H9 (cell line): ENCODE measurements at regions not wholly inside any gene's neighbourhood (a gene's known extent, or its start where the extent isn't known, plus 50 kb on each side); places are given as distances from the start of the nearest gene placed in this dataset.

Experiments used
- DNase-seq: peaks from one replicate; pipeline ENCODE4 v3.0.0-alpha.2; 2017
- H2AFZ ChIP-seq: one replicate; pipeline ENCODE4 v1.6.1; 2013; ENCODE audit warnings: mild to moderate bottlenecking, low read length, control low read depth, moderate library complexity
- H2AK5ac ChIP-seq: 2 replicates; pipeline ENCODE4 v1.6.1; 2013; ENCODE audit warnings: low read length, control low read depth, mixed read lengths; ENCODE audit not compliant: insufficient read length
- H2BK120ac ChIP-seq: one replicate; pipeline ENCODE4 v1.6.1; 2013; ENCODE audit warnings: low read depth, mild to moderate bottlenecking, low read length, control low read depth, inconsistent platforms; ENCODE audit not compliant: poor library complexity, severe bottlenecking
- H2BK12ac ChIP-seq: 2 replicates; pipeline ENCODE4 v1.6.1; 2013; ENCODE audit warnings: low read length, control low read depth, mixed read lengths, low read depth; ENCODE audit not compliant: insufficient read length
- H2BK15ac ChIP-seq: 2 replicates; pipeline ENCODE4 v1.6.1; 2013; ENCODE audit warnings: low read depth, low read length, control low read depth
- H2BK20ac ChIP-seq: one replicate; pipeline ENCODE4 v1.6.1; 2013; ENCODE audit warnings: low read depth, mild to moderate bottlenecking, low read length, control low read depth, inconsistent platforms; ENCODE audit not compliant: poor library complexity, severe bottlenecking
- H2BK5ac ChIP-seq: 2 replicates; pipeline ENCODE4 v1.6.1; 2013; ENCODE audit warnings: low read length, control low read depth, mixed read lengths; ENCODE audit not compliant: insufficient read length
- H3K14ac ChIP-seq: 2 replicates; pipeline ENCODE4 v1.6.1; 2013; ENCODE audit warnings: low read length, control low read depth; ENCODE audit not compliant: insufficient read depth
- H3K18ac ChIP-seq: 2 replicates; pipeline ENCODE4 v1.6.1; 2013; ENCODE audit warnings: low read depth, mild to moderate bottlenecking, mixed read lengths, low read length, control low read depth; ENCODE audit not compliant: insufficient read length
- H3K23ac ChIP-seq: 2 replicates; pipeline ENCODE4 v1.6.1; 2013; ENCODE audit warnings: low read length, control low read depth, mixed read lengths, low read depth; ENCODE audit not compliant: insufficient read length
- H3K23me2 ChIP-seq: 2 replicates; pipeline ENCODE4 v1.6.1; 2013; ENCODE audit warnings: low read depth, mild to moderate bottlenecking, mixed read lengths, low read length, control low read depth; ENCODE audit not compliant: insufficient read length, poor library complexity, severe bottlenecking
- H3K27ac ChIP-seq: 2 replicates; pipeline ENCODE4 v1.5.1; 2013; ENCODE audit warnings: low read length, control low read depth, mixed read lengths, low read depth; ENCODE audit not compliant: insufficient read length
- H3K27me3 ChIP-seq: 2 replicates; pipeline ENCODE4 v1.6.1; 2013; ENCODE audit warnings: low read length, control low read depth, inconsistent platforms; ENCODE audit not compliant: insufficient read depth
- H3K4ac ChIP-seq: 2 replicates; pipeline ENCODE4 v1.6.1; 2013; ENCODE audit warnings: low read depth, mild to moderate bottlenecking, control low read depth, inconsistent platforms, low read length, moderate library complexity
- H3K4me1 ChIP-seq: 2 replicates; pipeline ENCODE4 v1.6.1; 2013; ENCODE audit warnings: low read length, control low read depth, inconsistent platforms; ENCODE audit not compliant: insufficient read depth
- H3K4me2 ChIP-seq: 2 replicates; pipeline ENCODE4 v1.6.1; 2013; ENCODE audit warnings: low read length, control low read depth, mixed read lengths; ENCODE audit not compliant: insufficient read length, insufficient read depth
- H3K56ac ChIP-seq: 2 replicates; pipeline ENCODE4 v1.6.1; 2013; ENCODE audit warnings: low read depth, mild to moderate bottlenecking, mixed read lengths, low read length, control low read depth; ENCODE audit not compliant: insufficient read length
- H3K79me1 ChIP-seq: 2 replicates; pipeline ENCODE4 v1.6.1; 2013; ENCODE audit warnings: low read depth, mild to moderate bottlenecking, moderate library complexity, low read length, control low read depth, inconsistent platforms; ENCODE audit not compliant: insufficient read depth, poor library complexity, severe bottlenecking
- H3K79me2 ChIP-seq: 2 replicates; pipeline ENCODE4 v1.6.1; 2013; ENCODE audit warnings: low read length, control low read depth, inconsistent platforms; ENCODE audit not compliant: insufficient read depth
- H3K9ac ChIP-seq: 2 replicates; pipeline ENCODE4 v1.6.1; 2013; ENCODE audit warnings: low read length, control low read depth, mixed read lengths; ENCODE audit not compliant: insufficient read length; ENCODE audit errors: extremely low read depth
- H3K9me3 ChIP-seq: one replicate; pipeline ENCODE4 v1.6.1; 2013; ENCODE audit warnings: low read depth, low read length, inconsistent platforms; ENCODE audit not compliant: control insufficient read depth
- H3T11ph ChIP-seq: one replicate; pipeline ENCODE4 v1.6.1; 2013; ENCODE audit warnings: mild to moderate bottlenecking, low read length, control low read depth, inconsistent platforms
- H4K20me1 ChIP-seq: one replicate; pipeline ENCODE4 v1.6.1; 2013; ENCODE audit not compliant: control insufficient read depth, insufficient read length, insufficient read depth
- H4K5ac ChIP-seq: 2 replicates; pipeline ENCODE4 v1.6.1; 2013; ENCODE audit warnings: low read depth, mild to moderate bottlenecking, mixed read lengths, low read length, control low read depth; ENCODE audit not compliant: insufficient read length
- H4K8ac ChIP-seq: replicated peaks from 2 replicates; pipeline ENCODE4 v1.6.1; 2013; ENCODE audit warnings: low read length, control low read depth, mixed read lengths, low read depth; ENCODE audit not compliant: insufficient read length
- H4K91ac ChIP-seq: 2 replicates; pipeline ENCODE4 v1.6.1; 2013; ENCODE audit warnings: low read depth, mild to moderate bottlenecking, moderate library complexity, mixed read lengths, low read length, control low read depth; ENCODE audit not compliant: insufficient read length
- H3K27ac Mint-ChIP-seq, 3 experiments: 2 replicates in 2 of 3; 3 replicates in 1 of 3; pipeline ENCODE4 v1.8.0; 2020 to 2021; ENCODE audit warnings: mixed read lengths in 3 of 3, mild to moderate bottlenecking in 1 of 3, moderate library complexity in 1 of 3
- H3K27me3 Mint-ChIP-seq: 2 replicates; pipeline ENCODE4 v1.8.0; 2021; ENCODE audit warnings: low read depth, mild to moderate bottlenecking, moderate library complexity, mixed read lengths
- H3K36me3 Mint-ChIP-seq, 3 experiments: 2 replicates in 2 of 3; 3 replicates in 1 of 3; pipeline ENCODE4 v1.8.0; 2020 to 2021; ENCODE audit warnings: low read depth in 3 of 3, mixed read lengths in 3 of 3; ENCODE audit not compliant: insufficient read depth in 1 of 3
- H3K4me1 Mint-ChIP-seq, 2 experiments: 2 replicates each; pipeline ENCODE4 v1.8.0; 2020; ENCODE audit warnings: mixed read lengths in 2 of 2
- H3K4me3 Mint-ChIP-seq, 2 experiments: 2 replicates in 1 of 2; 3 replicates in 1 of 2; pipeline ENCODE4 v1.8.0; 2020 to 2021; ENCODE audit warnings: mild to moderate bottlenecking in 2 of 2, mixed read lengths in 2 of 2, moderate library complexity in 1 of 2
- H3K9me3 Mint-ChIP-seq, 2 experiments: 2 replicates in 1 of 2; 3 replicates in 1 of 2; pipeline ENCODE4 v1.8.0; 2020; ENCODE audit warnings: mild to moderate bottlenecking in 2 of 2, mixed read lengths in 2 of 2, moderate library complexity in 1 of 2
- WGBS: extraction: QIAGEN DNeasy Blood & Tissue Kit; methylation state at CpG from one replicate; pipeline ENCODE4 v1.1.7; 2013; ENCODE audit warnings: missing lambda C conversion rate, low lambda C conversion rate, mixed read lengths; ENCODE audit not compliant: insufficient read length; ENCODE audit errors: extremely low coverage; 5-methylcytosine and 5-hydroxymethylcytosine counted together
- TF ChIP-seq, protein P1 (sequence below): fragments of 200-600 bp; sonication (generic); conservative IDR thresholded peaks from 3 replicates; pipeline ENCODE4 v1.8.0; 2021; ENCODE audit warnings: antibody characterized with exemption, mild to moderate bottlenecking

GRCh38 chr4:178745203-178745602, 1303.0 kb upstream of the AGA start:
- DNase-seq = no peak
- H2AFZ ChIP-seq = no peak overlapping the region
- H3K4ac ChIP-seq = no peak overlapping the region
- no peak overlapping the region for H2BK12ac ChIP-seq
- no peaks in the 10 kb centered on the region for H4K20me1 ChIP-seq
- H3K9me3 ChIP-seq = no peaks in the 10 kb centered on the region
- no peak overlapping the region for H4K91ac ChIP-seq
- no peak overlapping the region for H2BK5ac ChIP-seq
- no peak overlapping the region for H4K5ac ChIP-seq
- no peak overlapping the region for H2BK15ac ChIP-seq
- Mint-ChIP-seq H3K4me1 (peaks cover 3 to 4% of the 10 kb centered on the region in 2 experiments; a peak in 2 of 4 replicates), H3K9me3 (no peaks in the 10 kb centered on the region), H3K27me3 (peaks cover under 1% of the 10 kb centered on the region; the same call in 1 of the 2 replicates), H3K27ac (no peak overlapping the region; a peak in 1 of 7 replicates), H3K4me3 (no peak overlapping the region), H3K36me3 (no peaks in the 10 kb centered on the region)
- H3K27me3 ChIP-seq = no peaks in the 10 kb centered on the region
- no peaks in the 10 kb centered on the region for H3K79me1 ChIP-seq
- no peak overlapping the region for H3K27ac ChIP-seq
- H4K8ac ChIP-seq = no peak overlapping the region
- no peak overlapping the region for H2BK20ac ChIP-seq
- TF ChIP-seq, protein P1, sequence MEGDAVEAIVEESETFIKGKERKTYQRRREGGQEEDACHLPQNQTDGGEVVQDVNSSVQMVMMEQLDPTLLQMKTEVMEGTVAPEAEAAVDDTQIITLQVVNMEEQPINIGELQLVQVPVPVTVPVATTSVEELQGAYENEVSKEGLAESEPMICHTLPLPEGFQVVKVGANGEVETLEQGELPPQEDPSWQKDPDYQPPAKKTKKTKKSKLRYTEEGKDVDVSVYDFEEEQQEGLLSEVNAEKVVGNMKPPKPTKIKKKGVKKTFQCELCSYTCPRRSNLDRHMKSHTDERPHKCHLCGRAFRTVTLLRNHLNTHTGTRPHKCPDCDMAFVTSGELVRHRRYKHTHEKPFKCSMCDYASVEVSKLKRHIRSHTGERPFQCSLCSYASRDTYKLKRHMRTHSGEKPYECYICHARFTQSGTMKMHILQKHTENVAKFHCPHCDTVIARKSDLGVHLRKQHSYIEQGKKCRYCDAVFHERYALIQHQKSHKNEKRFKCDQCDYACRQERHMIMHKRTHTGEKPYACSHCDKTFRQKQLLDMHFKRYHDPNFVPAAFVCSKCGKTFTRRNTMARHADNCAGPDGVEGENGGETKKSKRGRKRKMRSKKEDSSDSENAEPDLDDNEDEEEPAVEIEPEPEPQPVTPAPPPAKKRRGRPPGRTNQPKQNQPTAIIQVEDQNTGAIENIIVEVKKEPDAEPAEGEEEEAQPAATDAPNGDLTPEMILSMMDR = no peak
- no peak overlapping the region for H2BK120ac ChIP-seq
- H3K9ac ChIP-seq = no peak overlapping the region
- H2AK5ac ChIP-seq = no peak overlapping the region
- H3K18ac ChIP-seq = no peak overlapping the region
- H3K14ac ChIP-seq = no peak overlapping the region
- no peak overlapping the region for H3K23ac ChIP-seq
- H3T11ph ChIP-seq = no peak overlapping the region
- WGBS = no CpG with 5 or more reads among the region's 1 CpG
- no peaks in the 10 kb centered on the region for H3K79me2 ChIP-seq
- H3K56ac ChIP-seq = no peak overlapping the region
- H3K4me2 ChIP-seq = no peak overlapping the region
- H3K23me2 ChIP-seq = no peaks in the 10 kb centered on the region
- H3K4me1 ChIP-seq = no peaks in the 10 kb centered on the region
